HG03575 (cell line): ENCODE measurements at regions not wholly inside any gene's neighbourhood (a gene's known extent, or its start where the extent isn't known, plus 50 kb on each side); places are given as distances from the start of the nearest gene placed in this dataset.

ENCODE experiments used
- ATAC-seq: cut with Tn5 transposase; IDR thresholded peaks from one replicate; pipeline ENCODE4 v1.9.1; 2021; ENCODE audit not compliant: unreplicated experiment, insufficient number of reproducible peaks, low FRiP score; ENCODE audit errors: extremely low read depth

DNA sequence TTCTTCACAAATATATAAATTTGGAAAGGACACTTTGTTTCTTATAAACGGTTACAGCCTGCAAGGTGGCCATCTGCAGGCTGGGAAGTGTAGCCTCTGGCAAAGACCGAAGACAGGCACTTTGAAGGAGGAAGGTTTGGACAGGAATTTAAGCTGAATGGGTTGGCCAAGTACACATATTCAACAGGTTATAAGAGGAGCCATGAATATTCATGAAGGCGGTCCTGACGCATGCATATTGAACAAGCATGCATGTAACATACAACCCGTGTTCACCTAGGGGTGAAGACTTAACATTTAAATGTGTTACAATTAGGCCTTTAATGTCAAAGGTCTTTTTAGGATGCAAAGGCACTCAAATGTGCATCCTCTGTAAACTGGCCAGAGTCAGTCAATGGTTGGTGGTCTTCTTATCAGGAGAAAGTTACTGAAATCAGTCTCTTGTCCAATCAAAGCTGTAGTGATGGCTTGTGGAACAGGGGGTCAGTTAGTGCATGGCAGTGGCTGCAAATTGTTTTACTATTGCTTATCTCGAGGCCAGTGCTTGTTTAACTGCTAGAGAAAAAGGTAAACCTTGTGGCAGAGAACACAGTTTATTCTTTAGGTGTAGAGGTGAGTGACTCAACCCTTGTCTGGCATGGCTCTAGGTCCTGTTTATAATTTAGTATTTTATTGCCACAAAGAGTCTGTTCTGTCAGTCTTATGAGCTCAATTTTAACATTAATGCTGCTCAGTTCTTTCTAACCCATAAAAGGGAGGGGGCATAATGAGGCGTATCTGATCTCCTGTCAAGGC, 70.3 kb upstream of the F3 start:
- ATAC-seq, result no peak

DNA sequence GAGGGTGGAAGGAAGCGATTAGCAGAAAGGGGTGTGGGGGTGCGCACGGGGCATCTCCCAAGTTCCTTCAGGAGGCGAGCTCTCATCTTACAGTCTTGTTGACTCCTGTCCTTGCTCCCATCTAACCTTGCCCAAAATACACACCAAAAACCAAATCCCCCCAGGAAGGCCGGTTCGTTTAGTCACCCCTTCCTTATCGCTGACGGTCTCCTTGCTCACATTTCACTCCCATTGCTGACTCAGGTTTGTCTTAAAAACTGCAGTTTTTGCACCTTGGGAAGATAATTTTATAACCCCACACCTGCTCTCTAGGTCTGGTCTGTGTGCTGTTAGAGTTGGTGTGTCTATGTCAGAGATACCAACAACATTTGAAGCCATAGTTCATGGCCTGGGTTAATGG, 68.1 kb upstream of the F3 start:
- ATAC-seq, result no peak

- no peak for ATAC-seq
These were observed 67.4 kb upstream of the F3 start for GRCh38 chr1:94608852-94609530.

DNA sequence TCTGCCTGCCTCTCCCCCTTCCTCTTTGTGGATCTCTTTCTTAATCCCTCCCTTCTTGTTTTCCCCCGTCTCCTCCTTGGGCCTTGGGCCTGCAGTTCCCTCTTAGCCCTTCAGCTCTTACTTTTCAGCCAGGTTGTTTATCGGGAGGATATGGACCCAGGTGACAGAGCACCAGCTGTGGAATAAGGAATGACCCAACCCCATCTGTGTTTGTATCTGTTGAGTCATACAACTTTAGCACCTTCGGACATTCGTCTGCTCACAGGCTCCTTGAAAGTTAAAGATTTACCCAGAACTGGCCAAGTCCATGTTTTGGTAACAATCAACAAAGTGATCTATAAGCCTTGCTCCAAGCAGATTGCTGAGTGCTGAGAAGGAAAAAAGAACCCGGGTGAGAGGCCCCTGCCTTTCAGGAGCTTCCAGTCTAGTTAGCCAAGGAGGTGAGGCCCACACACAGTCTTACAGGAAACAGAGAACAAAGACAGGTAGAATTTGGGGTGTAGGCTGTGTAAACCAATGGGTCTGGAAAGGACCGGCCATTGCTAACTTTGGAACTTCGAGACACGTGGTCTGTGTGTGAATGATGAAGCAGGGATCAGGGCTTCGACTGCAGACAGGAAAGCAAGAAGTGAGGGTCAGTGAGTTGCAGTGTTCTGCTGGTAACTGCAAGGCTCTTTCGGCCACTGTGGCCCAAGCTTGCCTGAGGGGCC, 66.7 kb upstream of the F3 start:
- ATAC-seq, result no peak

GRCh38 chr1:94607398-94607797, 65.8 kb upstream of the F3 start:
- ATAC-seq, result no peak

GRCh38 chr1:94606471-94606870, 64.9 kb upstream of the F3 start:
- no peak for ATAC-seq

DNA sequence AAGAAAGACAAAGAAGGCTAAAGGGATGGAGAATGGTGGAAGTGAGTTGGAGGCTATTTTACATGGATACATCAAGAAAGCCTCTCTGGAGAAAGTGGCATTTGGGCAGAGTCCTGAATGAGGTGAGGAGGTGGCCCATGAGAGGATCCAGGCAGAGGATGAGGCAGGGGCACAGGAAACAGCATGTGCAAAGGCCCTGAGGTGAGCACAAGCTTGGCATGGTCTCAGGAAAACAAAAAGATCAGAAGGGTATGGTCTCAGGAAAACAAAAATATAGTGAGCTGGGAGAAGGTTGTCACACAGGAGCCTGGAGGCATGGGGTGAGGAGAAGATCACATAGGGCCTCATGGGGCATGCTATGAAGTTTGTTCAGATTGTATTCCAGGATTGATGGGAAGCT, 62.1 kb upstream of the F3 start:
- no peak for ATAC-seq

DNA sequence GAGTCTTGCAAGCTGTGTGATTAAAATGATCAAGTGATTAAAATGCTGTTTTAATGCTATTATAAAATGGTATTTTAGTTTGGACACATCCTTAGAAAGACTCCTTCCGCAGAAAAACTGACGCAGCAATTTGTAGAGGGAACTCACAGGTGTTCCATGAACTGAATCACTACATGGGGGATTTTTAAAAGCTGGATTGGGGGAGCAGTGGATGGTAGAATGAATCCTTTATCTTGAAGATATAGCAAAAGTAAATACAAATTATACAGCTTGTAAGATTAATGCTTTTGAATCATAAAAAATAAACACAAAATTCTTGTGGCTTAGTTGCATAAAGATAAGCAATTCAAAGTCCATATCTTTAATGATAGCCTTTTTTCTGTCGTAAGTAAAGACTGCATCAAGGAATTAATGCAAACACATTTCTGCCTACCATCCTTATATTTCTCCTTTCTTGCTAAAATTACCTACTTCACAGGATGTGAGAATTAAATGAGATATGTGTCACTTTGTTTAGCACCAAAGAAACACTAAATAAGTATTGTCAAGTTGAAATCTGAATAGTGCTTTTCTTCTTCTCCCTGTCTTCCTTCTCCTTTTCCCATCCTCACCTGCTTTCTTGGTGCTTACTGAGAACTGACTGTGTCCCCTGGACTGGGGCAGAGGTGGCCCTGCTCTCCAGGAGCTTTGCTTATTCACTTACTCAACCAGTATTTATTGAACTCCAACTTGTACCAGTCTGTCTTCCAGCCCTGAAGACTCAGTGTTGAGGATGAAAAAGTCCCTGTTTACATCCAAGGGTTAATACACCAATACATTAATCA, 61.5 kb upstream of the F3 start:
- no peak for ATAC-seq

DNA sequence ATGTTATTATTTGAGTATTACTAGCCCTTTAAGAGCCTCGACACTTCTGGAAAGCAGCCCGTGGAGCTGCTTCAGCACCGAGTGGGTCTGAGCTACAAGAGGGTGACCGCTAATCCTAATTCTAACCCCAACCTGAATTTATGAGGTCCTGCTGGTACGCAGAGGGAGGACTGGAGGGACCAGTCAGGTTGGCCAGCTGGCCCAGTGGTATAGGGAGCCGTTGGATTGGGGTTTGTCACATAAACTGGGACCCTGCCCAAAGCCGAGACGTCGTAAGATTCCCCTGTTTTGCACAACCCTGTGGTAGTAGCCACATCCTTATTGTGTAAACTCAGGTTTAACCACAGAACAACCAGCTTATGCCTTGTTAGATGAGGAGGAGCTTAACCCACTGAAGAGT, 60.8 kb upstream of the F3 start:
- ATAC-seq, result no peak

DNA sequence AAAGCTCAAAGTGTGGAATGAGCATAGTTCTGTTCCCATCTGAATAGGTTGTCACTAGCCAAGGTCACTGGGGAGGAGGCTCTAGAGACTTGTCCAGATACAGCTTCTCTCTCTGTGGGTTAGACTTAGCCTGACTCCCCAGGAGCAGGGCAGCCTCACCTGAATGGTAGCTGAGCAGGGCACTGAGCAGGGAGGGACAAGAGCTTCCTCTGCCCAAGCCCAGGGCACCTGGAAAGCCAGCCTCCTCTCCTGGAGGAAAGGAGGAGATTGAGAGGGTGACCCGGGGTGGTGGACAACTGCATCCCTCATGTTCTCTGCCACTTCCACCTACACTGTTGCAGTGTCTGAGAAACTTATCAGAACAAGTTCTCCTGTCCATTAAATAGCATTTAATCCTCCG, 59.0 kb upstream of the F3 start:
- ATAC-seq, result no peak

DNA sequence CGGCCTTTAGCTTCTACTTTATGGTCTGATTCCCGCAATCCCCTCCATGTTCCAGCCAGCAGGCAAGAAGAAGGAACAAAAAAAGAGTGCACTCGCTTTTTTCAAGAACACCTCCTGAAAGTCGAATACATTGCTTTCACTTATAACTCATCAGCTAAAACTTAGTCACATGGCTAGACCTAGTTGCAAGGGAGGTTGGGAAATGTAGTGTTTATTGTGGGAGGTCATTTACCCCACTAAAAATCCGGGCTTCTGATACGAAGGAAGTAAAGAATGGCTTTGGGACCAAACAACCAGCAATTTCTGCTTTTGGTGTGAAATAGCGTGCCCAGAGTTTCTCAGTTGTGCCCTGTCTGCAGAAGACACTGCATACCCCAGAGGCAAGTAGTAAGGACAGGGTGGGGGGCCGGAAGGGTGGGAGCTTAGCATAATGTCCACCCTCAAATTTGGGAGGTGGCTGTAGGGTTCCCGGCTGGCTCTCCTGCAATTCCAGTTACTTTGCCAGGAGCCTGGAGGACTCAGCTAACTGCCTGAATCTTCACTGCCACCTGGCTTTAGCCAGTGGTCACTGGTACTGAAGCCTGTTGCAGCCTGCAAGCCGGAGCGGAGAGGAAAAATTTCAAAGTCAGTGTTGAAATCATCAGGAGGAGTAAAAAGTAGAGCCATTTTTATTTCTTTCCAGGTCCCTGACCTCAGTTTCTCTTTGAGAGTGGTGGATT, 57.7 kb upstream of the F3 start:
- no peak for ATAC-seq

GRCh38 chr1:94597701-94598100, 56.1 kb upstream of the F3 start:
- no peak for ATAC-seq

DNA sequence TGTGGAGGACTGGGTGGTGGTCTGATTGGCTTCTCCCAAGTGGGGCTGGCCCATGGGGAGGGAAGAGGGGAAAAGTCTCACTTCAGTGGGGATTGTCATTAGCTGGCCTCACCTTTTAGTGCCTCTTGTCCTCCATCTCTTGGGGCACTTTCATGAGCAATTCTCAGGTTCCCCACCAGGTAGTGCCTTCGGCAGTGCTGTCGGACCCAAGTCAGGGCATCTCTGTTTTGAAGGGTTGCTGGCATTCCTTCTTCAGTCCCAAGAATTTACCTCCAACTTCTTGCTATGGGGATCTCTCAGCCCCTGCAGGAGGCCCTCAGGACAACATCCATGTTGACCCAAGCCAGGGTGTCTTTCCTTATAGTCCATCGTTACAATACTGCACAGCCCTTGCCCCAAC, 54.7 kb upstream of the F3 start:
- no peak for ATAC-seq

GRCh38 chr1:94595658-94596057, 54.1 kb upstream of the F3 start:
- no peak for ATAC-seq

GRCh38 chr1:94593611-94594010, 52.1 kb upstream of the F3 start:
- no peak for ATAC-seq

GRCh38 chr1:94592571-94592920, 51.0 kb upstream of the F3 start:
- ATAC-seq, result no peak

GRCh38 chr1:94591823-94592570, 50.4 kb upstream of the F3 start:
- no peak for ATAC-seq
